K562 (cell line): ENCODE measurements at regions not wholly inside any gene's neighbourhood (a gene's known extent, or its start where the extent isn't known, plus 50 kb on each side); places are given as distances from the start of the nearest gene placed in this dataset.

ENCODE experiments used
- ATAC-seq: fragments of 200-7000 bp; cut with Tn5 transposase; 3 replicates; pipeline ENCODE4 v1.9.1; 2020; ENCODE audit warnings: moderate library complexity
- BruUV-seq: library from RNA; stranded (reverse); fragments of 400-500 nt; replicated peaks from 2 replicates; lab custom pipeline; 2021; lab: Mats Ljungman, UMichigan
- CTCF ChIA-PET: fragments of 300-600 bp; formaldehyde crosslinking; extraction: SDS; loops from one replicate; lab custom pipeline; 2021; ENCODE audit warnings: low intra/inter-chr PET ratio; lab: Yijun Ruan, JAX
- POLR2A ChIA-PET: fragments of 300-600, 350-650 bp; sonication (Branson Sonifier 250); formaldehyde crosslinking; extraction: SDS; loops from one replicate; lab custom pipeline; 2021; ENCODE audit warnings: antibody characterized with exemption, inconsistent platforms; lab: Yijun Ruan, JAX
- DNase-seq, 4 experiments: peaks; one replicate each; pipeline versions ENCODE4 v3.0.0 to v3.0.0-alpha.2; 2011 to 2018; ENCODE audit warnings: low spot score in 3 of 4, mixed read lengths in 3 of 4; ENCODE audit errors: extremely low read depth in 1 of 4
- FAIRE-seq: peaks from 2 replicates; lab custom pipeline; 2011; peaks lifted over from hg19 to GRCh38; lab: Jason Lieb, UNC
- H2AFZ ChIP-seq: 2 replicates; pipeline ENCODE4 v1.6.0; 2011; ENCODE audit warnings: low read depth, low read length, control low read depth, inconsistent platforms
- H3K27ac ChIP-seq: fragments of 200-600 bp; 3 replicates; pipeline ENCODE4 v1.8.0; 2011; ENCODE audit warnings: low read depth, mild to moderate bottlenecking, control low read depth, inconsistent platforms, low read length, moderate library complexity, mixed read lengths; ENCODE audit errors: extremely low read depth
- H3K27me3 ChIP-seq, 2 experiments: fragments of 300-600 bp in 1 of 2; 2 replicates in 1 of 2; 3 replicates in 1 of 2; pipeline versions ENCODE4 v1.6.0 to v1.8.0; 2011; ENCODE audit warnings: inconsistent platforms in 2 of 2, low read length in 2 of 2, mild to moderate bottlenecking in 1 of 2, mixed read lengths in 1 of 2, moderate library complexity in 1 of 2; ENCODE audit not compliant: control insufficient read depth in 2 of 2, insufficient read depth in 2 of 2
- H3K36me3 ChIP-seq: fragments of 300-600 bp; 3 replicates; pipeline ENCODE4 v1.8.0; 2011; ENCODE audit warnings: mild to moderate bottlenecking, low read length, inconsistent platforms; ENCODE audit not compliant: control insufficient read depth, insufficient read depth
- H3K4me1 ChIP-seq, 2 experiments: fragments of 200-600 bp in 1 of 2; replicated peaks in 1 of 2; 2 replicates in 1 of 2; 3 replicates in 1 of 2; pipeline versions ENCODE4 v1.5.1 to v1.8.0; 2011; ENCODE audit warnings: inconsistent platforms in 2 of 2, low read length in 2 of 2, mild to moderate bottlenecking in 1 of 2, mixed read lengths in 1 of 2, moderate library complexity in 1 of 2; ENCODE audit not compliant: control insufficient read depth in 2 of 2, insufficient read depth in 2 of 2
- H3K4me2 ChIP-seq: 2 replicates; pipeline ENCODE4 v1.6.1; 2011; ENCODE audit warnings: low read length, control low read depth, inconsistent platforms, mixed read lengths; ENCODE audit not compliant: insufficient read depth
- H3K4me3 ChIP-seq: fragments of 200-600 bp; sonication (generic), shearing (Covaris generic); 2 replicates; pipeline ENCODE4 v1.5.1; 2016; ENCODE audit warnings: control low read depth, inconsistent platforms
- H3K79me2 ChIP-seq: fragments of 200-600 bp; 3 replicates; pipeline ENCODE4 v1.8.0; 2011; ENCODE audit warnings: low read length, inconsistent platforms; ENCODE audit not compliant: control insufficient read depth, insufficient read depth
- H3K9ac ChIP-seq, 2 experiments: 2 replicates each; pipeline versions ENCODE4 v1.6.0 to v1.6.1; 2011; ENCODE audit warnings: low read depth in 2 of 2, low read length in 2 of 2, control low read depth in 1 of 2, inconsistent platforms in 1 of 2, mild to moderate bottlenecking in 1 of 2, mixed read lengths in 1 of 2; ENCODE audit not compliant: insufficient read depth in 1 of 2
- H3K9me1 ChIP-seq: one replicate; pipeline ENCODE4 v1.6.0; 2011; ENCODE audit warnings: inconsistent platforms, mild to moderate bottlenecking, low read length, moderate library complexity; ENCODE audit not compliant: control insufficient read depth, insufficient read depth
- H3K9me3 ChIP-seq: replicated peaks from 2 replicates; pipeline ENCODE4 v1.5.1; 2011; ENCODE audit warnings: low read depth, low read length, inconsistent platforms; ENCODE audit not compliant: control insufficient read depth, insufficient read depth
- H4K20me1 ChIP-seq: replicated peaks from 2 replicates; pipeline ENCODE4 v1.6.1; 2011; ENCODE audit warnings: low read length, inconsistent platforms, mixed read lengths; ENCODE audit not compliant: control insufficient read depth, insufficient read depth
- CAMTA2 ChIP-seq: fragments of 250-450 bp; sonication (Bioruptor Pico); conservative IDR thresholded peaks from 2 replicates; pipeline ENCODE4 v1.5.1; 2022
- CBX8 ChIP-seq: fragments of 200-600 bp; sonication (generic); IDR thresholded peaks from 2 replicates; pipeline ENCODE4 v1.6.1; 2012; ENCODE audit warnings: borderline replicate concordance, mixed run types, low read depth, mild to moderate bottlenecking, moderate library complexity, mixed read lengths, low read length, control low read depth, inconsistent platforms; ENCODE audit not compliant: poor library complexity, severe bottlenecking; ENCODE audit errors: extremely low read depth
- CTCF ChIP-seq, 3 experiments: IDR thresholded peaks in 2 of 3; conservative IDR thresholded peaks in 1 of 3; 2 replicates each; pipeline ENCODE4 v1.5.1; 2011 to 2012; ENCODE audit warnings: low read length in 3 of 3, mild to moderate bottlenecking in 3 of 3, control low read depth in 2 of 3, improper control_type of control experiment in 1 of 3, inconsistent platforms in 1 of 3, low read depth in 1 of 3, mixed read lengths in 1 of 3, moderate library complexity in 1 of 3; ENCODE audit not compliant: insufficient read depth in 2 of 3
- DEAF1 ChIP-seq: fragments of 450-650 bp; formaldehyde crosslinking; IDR thresholded peaks from 2 replicates; pipeline ENCODE4 v1.4.0; 2020; ENCODE audit warnings: mild to moderate bottlenecking, moderate library complexity
- NKRF ChIP-seq: fragments of 450-650 bp; IDR thresholded peaks from 2 replicates; pipeline ENCODE4 v1.6.1; 2016; ENCODE audit warnings: borderline replicate concordance
- RAD21 ChIP-seq, 2 experiments: fragments of 250-450 bp in 1 of 2; fragments of 450-650 bp in 1 of 2; sonication (Bioruptor Pico) in 1 of 2; formaldehyde crosslinking in 1 of 2; IDR thresholded peaks in 1 of 2; conservative IDR thresholded peaks in 1 of 2; 2 replicates each; pipeline versions ENCODE4 v1.4.0 to v1.8.0; 2020 to 2022; ENCODE audit warnings: mild to moderate bottlenecking in 2 of 2, moderate library complexity in 1 of 2
- SMC3 ChIP-seq: conservative IDR thresholded peaks from 2 replicates; pipeline ENCODE4 v1.6.1; 2011; ENCODE audit warnings: low read depth, low read length, improper control_type of control experiment; ENCODE audit not compliant: insufficient read depth
- THAP7 ChIP-seq: fragments of 250-450 bp; sonication (Bioruptor Pico); IDR thresholded peaks from 2 replicates; pipeline ENCODE4 v1.5.0; 2021
- ZNF24 ChIP-seq: fragments of 450-650 bp; IDR thresholded peaks from 2 replicates; pipeline ENCODE4 v1.6.1; 2016
- WGBS: fragments of 100-300 bp; shearing (Covaris generic); methylation state at CpG from one replicate; pipeline ENCODE4 v1.1.6; 2016; ENCODE audit warnings: low coverage, mixed read lengths; ENCODE audit not compliant: insufficient coverage; ENCODE audit errors: missing lambda C conversion rate; 5-methylcytosine and 5-hydroxymethylcytosine counted together
- in situ Hi-C: fragments of 300-500 bp; cut with MboI; formaldehyde crosslinking; loops from 4 replicates; pipeline ENCODE4 v1.15.0; 2018; ENCODE audit warnings: inconsistent platforms, mixed read lengths
- intact Hi-C: fragments of 100-400 bp; cut with micrococcal nuclease; formaldehyde crosslinking; loops from 2 replicates; pipeline ENCODE4 v1.14.2; 2022

GRCh38 chr2:88880441-88880953 lies 189.0 kb downstream of the RPIA start:
- WGBS = 3% methylated on average over 11 of the region's 11 CpGs
- Histone ChIP-seq H3K4me3 (no peak overlapping the region), H4K20me1 (no peaks in the 10 kb centered on the region; the same call in 1 of the 2 replicates), H3K27me3 (no peaks in the 10 kb centered on the region), H3K27ac (no peak overlapping the region), H3K79me2 (no peaks in the 10 kb centered on the region), H3K36me3 (no peaks in the 10 kb centered on the region), H3K9me1 (no peaks in the 10 kb centered on the region), H3K9me3 (no peaks in the 10 kb centered on the region), H2AFZ (no peak overlapping the region), H3K4me2 (no peak overlapping the region), H3K9ac (no peak overlapping the region), H3K4me1 (no peaks in the 10 kb centered on the region)
- ChIA-PET POLR2A (interaction anchor here (0.7 kb wide), 2 partner anchors 67 to 72 kb away, joined by 3 read pairs; no protein-coding TSS in a partner anchor), CTCF (interaction anchor here (0.6 to 2.1 kb wide), 4 partner anchors 39 to 805 kb away, joined by 3 to 8 read pairs (median 6); no protein-coding TSS in a partner anchor)
- DNase-seq (peak; percentile 49 to 65 (median 54)), ATAC-seq (peak; percentile 86), FAIRE-seq (peak; percentile 77)
- intact Hi-C loops = loop anchor here (5.0 kb wide), 1 partner anchor 37 kb away; no protein-coding TSS in a partner anchor
- in situ Hi-C loops = loop anchor here (25.0 kb wide), 1 partner anchor 257 kb away; no protein-coding TSS in a partner anchor
- BruUV-seq = no TSS peak
- TF ChIP-seq NKRF (no peak), THAP7 (no peak), CBX8 (no peak), DEAF1 (CRISPR knock-in tag) (peak; percentile 37; the same call in 1 of the 2 replicates), RAD21 (CRISPR knock-in tag; conservative IDR thresholded peaks at IDR 0.05 in 1 of 2, IDR thresholded peaks at IDR 0.05 in 1 of 2) (peak; percentile 49 to 65), SMC3 (peak; percentile 61), CTCF (IDR thresholded peaks at IDR 0.05 in 2 of 3, conservative IDR thresholded peaks at IDR 0.05 in 1 of 3; ENCODE audit: insufficient read depth in 2 of 3, low read depth in 1 of 3, low read length in 3 of 3) (peak; percentile 69 to 79 (median 71)), CAMTA2 (CRISPR knock-in tag) (no peak), ZNF24 (peak; percentile 78)
